Fibroblast of lung (primary cell): ENCODE measurements at regions not wholly inside any gene's neighbourhood (a gene's known extent, or its start where the extent isn't known, plus 50 kb on each side); places are given as distances from the start of the nearest gene placed in this dataset.

Experiments
- DNase-seq, 2 donors: peaks; one replicate each; pipeline versions ENCODE4 v3.0.0 to v3.0.0-alpha.2; 2010; ENCODE audit warnings: low read depth in 2 of 2
- H2AFZ ChIP-seq: 2 replicates; pipeline ENCODE4 v1.5.1; 2012; ENCODE audit warnings: low read length, control low read depth, inconsistent platforms
- H3K27ac ChIP-seq: 2 replicates; pipeline ENCODE4 v1.5.1; 2011; ENCODE audit warnings: low read length, control low read depth; ENCODE audit not compliant: insufficient read depth
- H3K27me3 ChIP-seq: 2 replicates; pipeline ENCODE4 v1.5.1; 2011; ENCODE audit warnings: mild to moderate bottlenecking, low read length; ENCODE audit not compliant: control insufficient read depth, insufficient read depth
- H3K36me3 ChIP-seq: 2 replicates; pipeline ENCODE4 v1.5.1; 2011; ENCODE audit warnings: low read length; ENCODE audit not compliant: control insufficient read depth, insufficient read depth
- H3K4me1 ChIP-seq: 2 replicates; pipeline ENCODE4 v1.5.1; 2011; ENCODE audit warnings: low read length; ENCODE audit not compliant: control insufficient read depth, insufficient read depth; ENCODE audit errors: extremely low read depth
- H3K4me2 ChIP-seq: 2 replicates; pipeline ENCODE4 v1.5.1; 2011; ENCODE audit warnings: low read length, control low read depth; ENCODE audit not compliant: insufficient read depth; ENCODE audit errors: extremely low read depth
- H3K4me3 ChIP-seq, 4 experiments: fragments of 200-600 bp in 1 of 4; sonication (generic) in 1 of 4; replicated peaks in 1 of 4; 2 replicates each; pipeline ENCODE4 v1.5.1; 2011 to 2016; ENCODE audit warnings: low read length in 4 of 4, low read depth in 3 of 4, mild to moderate bottlenecking in 3 of 4, control low read depth in 2 of 4, inconsistent platforms in 1 of 4, mixed read lengths in 1 of 4; ENCODE audit not compliant: insufficient read depth in 1 of 4; ENCODE audit errors: control extremely low read depth in 1 of 4
- H3K79me2 ChIP-seq: 2 replicates; pipeline ENCODE4 v1.5.1; 2012; ENCODE audit warnings: mild to moderate bottlenecking, low read length, inconsistent platforms; ENCODE audit not compliant: control insufficient read depth, insufficient read depth
- H3K9ac ChIP-seq: 2 replicates; pipeline ENCODE4 v1.5.1; 2011; ENCODE audit warnings: mild to moderate bottlenecking, low read length, control low read depth; ENCODE audit not compliant: insufficient read depth
- H3K9me3 ChIP-seq: 2 replicates; pipeline ENCODE4 v1.5.1; 2012; ENCODE audit warnings: low read depth, low read length; ENCODE audit not compliant: control insufficient read depth, insufficient read depth
- H4K20me1 ChIP-seq: 2 replicates; pipeline ENCODE4 v1.5.1; 2011; ENCODE audit warnings: low read length; ENCODE audit not compliant: control insufficient read depth, insufficient read depth; ENCODE audit errors: extremely low read depth
- CTCF ChIP-seq, 2 donors: IDR thresholded peaks in 1 of 2; conservative IDR thresholded peaks in 1 of 2; 1 replicate in 1 of 2; 2 replicates in 1 of 2; pipeline ENCODE4 v1.5.1; 2011 to 2012; ENCODE audit warnings: low read length in 2 of 2, control low read depth in 1 of 2, inconsistent platforms in 1 of 2, low read depth in 1 of 2, mild to moderate bottlenecking in 1 of 2
- EZH2 ChIP-seq: IDR thresholded peaks from 2 replicates; pipeline ENCODE4 v1.5.1; 2012; ENCODE audit warnings: low read length, control low read depth, mild to moderate bottlenecking; ENCODE audit errors: missing control alignments

- H3K27ac ChIP-seq: no peak overlapping the region
- H3K27me3 ChIP-seq: no peaks in the 10 kb centered on the region
- no peaks in the 10 kb centered on the region for H3K36me3 ChIP-seq
- no peak overlapping the region for H3K4me3 ChIP-seq
- no peaks in the 10 kb centered on the region for H4K20me1 ChIP-seq
- H3K4me1 ChIP-seq: no peaks in the 10 kb centered on the region
- H3K79me2 ChIP-seq: no peaks in the 10 kb centered on the region
- H3K9me3 ChIP-seq: no peaks in the 10 kb centered on the region
- no peak overlapping the region for H3K9ac ChIP-seq
- H3K4me2 ChIP-seq: no peak overlapping the region
- no peak for DNase-seq
- no peak for TF ChIP-seq EZH2
- TF ChIP-seq CTCF (conservative IDR thresholded peaks at IDR 0.05 in 1 of 2, IDR thresholded peaks at IDR 0.05 in 1 of 2; ENCODE audit: low read depth in 1 of 2, low read length in 2 of 2): no peak
- H2AFZ ChIP-seq: no peak overlapping the region
Measured at GRCh38 chr16:76162046-76162445, 115.2 kb upstream of the CNTNAP4 start.

- DNase-seq: no peak
- H3K27me3 ChIP-seq: no peaks in the 10 kb centered on the region
- no peaks in the 10 kb centered on the region for H3K36me3 ChIP-seq
- no peak overlapping the region for H3K4me3 ChIP-seq
- TF ChIP-seq CTCF (conservative IDR thresholded peaks at IDR 0.05 in 1 of 2, IDR thresholded peaks at IDR 0.05 in 1 of 2; ENCODE audit: low read depth in 1 of 2, low read length in 2 of 2) (no peak), EZH2 (no peak)
- H3K4me2 ChIP-seq: no peak overlapping the region
- no peak overlapping the region for H3K27ac ChIP-seq
- H3K9ac ChIP-seq: no peak overlapping the region
- no peaks in the 10 kb centered on the region for H3K79me2 ChIP-seq
- H3K4me1 ChIP-seq: no peaks in the 10 kb centered on the region
- no peaks in the 10 kb centered on the region for H3K9me3 ChIP-seq
- no peak overlapping the region for H2AFZ ChIP-seq
- H4K20me1 ChIP-seq: no peaks in the 10 kb centered on the region
Measured at GRCh38 chr16:76164970-76165558, 112.1 kb upstream of the CNTNAP4 start.

- no peak overlapping the region for H3K9ac ChIP-seq
- no peak for TF ChIP-seq EZH2
- TF ChIP-seq CTCF (conservative IDR thresholded peaks at IDR 0.05 in 1 of 2, IDR thresholded peaks at IDR 0.05 in 1 of 2; ENCODE audit: low read depth in 1 of 2, low read length in 2 of 2): no peak
- no peak overlapping the region for H2AFZ ChIP-seq
- H4K20me1 ChIP-seq: no peaks in the 10 kb centered on the region
- no peak for DNase-seq
- H3K79me2 ChIP-seq: no peaks in the 10 kb centered on the region
- no peaks in the 10 kb centered on the region for H3K36me3 ChIP-seq
- no peak overlapping the region for H3K4me3 ChIP-seq
- no peak overlapping the region for H3K27ac ChIP-seq
- H3K27me3 ChIP-seq: no peaks in the 10 kb centered on the region
- no peak overlapping the region for H3K4me2 ChIP-seq
- no peaks in the 10 kb centered on the region for H3K9me3 ChIP-seq
- no peaks in the 10 kb centered on the region for H3K4me1 ChIP-seq
Measured at GRCh38 chr16:76175718-76176117, 101.5 kb upstream of the CNTNAP4 start.
